ENCODE measurements at regions not wholly inside any gene's neighbourhood (a gene's known extent, or its start where the extent isn't known, plus 50 kb on each side); places are given as distances from the start of the nearest gene placed in this dataset.

GRCh38 chr10:123462756-123463155 lies 203.4 kb upstream of the GPR26 start:
- TF ChIP-seq, protein P1, sequence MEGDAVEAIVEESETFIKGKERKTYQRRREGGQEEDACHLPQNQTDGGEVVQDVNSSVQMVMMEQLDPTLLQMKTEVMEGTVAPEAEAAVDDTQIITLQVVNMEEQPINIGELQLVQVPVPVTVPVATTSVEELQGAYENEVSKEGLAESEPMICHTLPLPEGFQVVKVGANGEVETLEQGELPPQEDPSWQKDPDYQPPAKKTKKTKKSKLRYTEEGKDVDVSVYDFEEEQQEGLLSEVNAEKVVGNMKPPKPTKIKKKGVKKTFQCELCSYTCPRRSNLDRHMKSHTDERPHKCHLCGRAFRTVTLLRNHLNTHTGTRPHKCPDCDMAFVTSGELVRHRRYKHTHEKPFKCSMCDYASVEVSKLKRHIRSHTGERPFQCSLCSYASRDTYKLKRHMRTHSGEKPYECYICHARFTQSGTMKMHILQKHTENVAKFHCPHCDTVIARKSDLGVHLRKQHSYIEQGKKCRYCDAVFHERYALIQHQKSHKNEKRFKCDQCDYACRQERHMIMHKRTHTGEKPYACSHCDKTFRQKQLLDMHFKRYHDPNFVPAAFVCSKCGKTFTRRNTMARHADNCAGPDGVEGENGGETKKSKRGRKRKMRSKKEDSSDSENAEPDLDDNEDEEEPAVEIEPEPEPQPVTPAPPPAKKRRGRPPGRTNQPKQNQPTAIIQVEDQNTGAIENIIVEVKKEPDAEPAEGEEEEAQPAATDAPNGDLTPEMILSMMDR (IDR thresholded peaks at IDR 0.05), result no peak
- no peak for TF ChIP-seq EZH2 (IDR thresholded peaks at IDR 0.05)

Data from neural progenitor cell (in vitro differentiated cells).